HG03457 (cell line): ENCODE measurements at regions not wholly inside any gene's neighbourhood (a gene's known extent, or its start where the extent isn't known, plus 50 kb on each side); places are given as distances from the start of the nearest gene placed in this dataset.
"Not testable (repeated sequence)": the region's sequence is repeated elsewhere in the genome, so short reads cannot be mapped to it uniquely, and the experiment has no call there.

Experiments used
- ATAC-seq: cut with Tn5 transposase; IDR thresholded peaks from one replicate; pipeline ENCODE4 v1.9.1; 2021; ENCODE audit warnings: moderate number of reproducible peaks; ENCODE audit not compliant: unreplicated experiment

- ATAC-seq: no peak
Observed at GRCh38 chr2:194087089-194087958, 1569.7 kb upstream of the SLC39A10 start.

GRCh38 chr2:194086129-194086528, 1570.9 kb upstream of the SLC39A10 start:
- no peak for ATAC-seq

GRCh38 chr2:194079989-194080388, 1577.0 kb upstream of the SLC39A10 start:
- ATAC-seq: no peak

GRCh38 chr2:194077366-194077765, 1579.7 kb upstream of the SLC39A10 start:
- ATAC-seq: no peak

GRCh38 chr2:194062401-194062800, 1594.6 kb upstream of the SLC39A10 start:
- ATAC-seq: no peak

GRCh38 chr2:194060269-194060668, 1596.8 kb upstream of the SLC39A10 start:
- ATAC-seq: no peak

- no peak for ATAC-seq
Observed at GRCh38 chr2:194054313-194054712, 1602.7 kb upstream of the SLC39A10 start.

GRCh38 chr2:194044321-194044720, 1612.7 kb upstream of the SLC39A10 start:
- ATAC-seq: no peak

- not testable (repeated sequence) for ATAC-seq
Observed at GRCh38 chr2:194021130-194021529, 1635.9 kb upstream of the SLC39A10 start.

- no peak for ATAC-seq
Observed at GRCh38 chr2:194020155-194020554, 1636.9 kb upstream of the SLC39A10 start.

- ATAC-seq: no peak
Observed at GRCh38 chr2:194015751-194016150, 1641.3 kb upstream of the SLC39A10 start.

- no peak for ATAC-seq
Observed at GRCh38 chr2:194014639-194015038, 1642.4 kb upstream of the SLC39A10 start.

- ATAC-seq: no peak
Observed at GRCh38 chr2:194004590-194005206, 1652.3 kb upstream of the SLC39A10 start.

GRCh38 chr2:194003911-194004310, 1653.1 kb upstream of the SLC39A10 start:
- ATAC-seq: no peak

GRCh38 chr2:194002699-194003368, 1654.2 kb upstream of the SLC39A10 start:
- ATAC-seq: no peak

GRCh38 chr2:193990868-193991267, 1666.2 kb upstream of the SLC39A10 start:
- no peak for ATAC-seq

GRCh38 chr2:193989645-193990044, 1667.4 kb upstream of the SLC39A10 start:
- no peak for ATAC-seq

- ATAC-seq: no peak
Observed at GRCh38 chr2:193988784-193989183, 1668.2 kb upstream of the SLC39A10 start.

- no peak for ATAC-seq
Observed at GRCh38 chr2:193985272-193985671, 1671.8 kb upstream of the SLC39A10 start.

- no peak for ATAC-seq
Observed at GRCh38 chr2:193980599-193980998, 1676.4 kb upstream of the SLC39A10 start.

GRCh38 chr2:193973781-193974180, 1683.2 kb upstream of the SLC39A10 start:
- no peak for ATAC-seq

- no peak for ATAC-seq
Observed at GRCh38 chr2:193966590-193966989, 1690.4 kb upstream of the SLC39A10 start.
